Transverse colon (tissue), 4 donors: ENCODE measurements at regions not wholly inside any gene's neighbourhood (a gene's known extent, or its start where the extent isn't known, plus 50 kb on each side); places are given as distances from the start of the nearest gene placed in this dataset.

ENCODE experiments used
- CTCF ChIP-seq, 5 experiments: fragments of 200-600 bp in 3 of 5; fragments of 450-650 bp in 2 of 5; sonication (generic) in 3 of 5; IDR thresholded peaks; 1 replicate in 2 of 5; 2 replicates in 3 of 5; pipeline ENCODE4 v1.5.1; 2016 to 2017; ENCODE audit warnings: antibody characterized with exemption in 5 of 5, inconsistent platforms in 3 of 5, mild to moderate bottlenecking in 2 of 5, moderate library complexity in 1 of 5
- EP300 ChIP-seq: sonication (generic); formaldehyde crosslinking; IDR thresholded peaks from one replicate; pipeline ENCODE4 v1.6.1; 2017; ENCODE audit warnings: antibody characterized with exemption, low read depth
- POLR2A ChIP-seq: fragments of 450-650 bp; IDR thresholded peaks from one replicate; pipeline ENCODE4 v1.6.1; 2016; ENCODE audit warnings: antibody characterized with exemption, mild to moderate bottlenecking, moderate library complexity
- POLR2AphosphoS5 ChIP-seq, 3 donors: sonication (generic); formaldehyde crosslinking; IDR thresholded peaks; one replicate each; pipeline ENCODE4 v1.6.1; 2016; ENCODE audit warnings: antibody characterized with exemption in 3 of 3

GRCh38 chr4:36815536-36815935 lies 429.0 kb upstream of the NWD2 start:
- TF ChIP-seq CTCF (IDR thresholded peaks at IDR 0.05) (no peak), POLR2A (no peak), POLR2AphosphoS5 (IDR thresholded peaks at IDR 0.05) (no peak), EP300 (no peak)
